ENCODE measurements at regions not wholly inside any gene's neighbourhood (a gene's known extent, or its start where the extent isn't known, plus 50 kb on each side); places are given as distances from the start of the nearest gene placed in this dataset.

DNA sequence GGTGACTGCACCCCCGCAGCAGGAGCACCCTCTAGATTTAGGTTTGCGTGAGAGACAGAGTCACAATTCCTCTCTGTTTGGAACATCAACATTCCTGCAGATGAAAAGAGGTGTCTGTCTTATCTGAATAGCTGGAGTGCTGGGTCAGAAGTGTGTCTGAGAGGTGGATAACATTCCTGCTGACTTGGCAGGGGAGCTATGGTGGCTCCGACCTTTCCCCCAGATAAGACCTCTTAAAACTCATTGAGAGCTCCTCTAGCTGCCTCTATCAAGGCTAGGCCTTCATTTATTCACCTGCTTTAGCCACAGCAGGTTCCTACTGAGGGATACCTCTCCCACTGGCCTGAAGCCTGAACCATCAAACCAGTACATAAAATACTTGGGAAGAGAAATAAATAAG is 615.5 kb downstream of the LRRC70 start:
- H2BK12ac ChIP-seq (ENCODE audit: low read depth, low read length), result no peak overlapping the region
- no peaks in the 10 kb centered on the region for H3K23me2 ChIP-seq (ENCODE audit: low read depth, low read length)
- no peak overlapping the region for H2AK5ac ChIP-seq (ENCODE audit: low read depth, low read length)
- TF ChIP-seq KDM4A (IDR thresholded peaks at IDR 0.05; ENCODE audit: low read depth, low read length, severe bottlenecking) (no peak), EZH2 (IDR thresholded peaks at IDR 0.05; ENCODE audit: low read depth, low read length, severe bottlenecking) (no peak), RNF2 (IDR thresholded peaks at IDR 0.05; ENCODE audit: borderline replicate concordance, low read depth, low read length, missing control alignments, poor library complexity, severe bottlenecking) (no peak), JUN (IDR thresholded peaks at IDR 0.05; ENCODE audit: low read depth, low read length) (no peak), TEAD4 (IDR thresholded peaks at IDR 0.05; ENCODE audit: low read depth, low read length) (no peak), POU5F1 (IDR thresholded peaks at IDR 0.05; ENCODE audit: low read depth, low read length) (no peak), PHF8 (conservative IDR thresholded peaks at IDR 0.05; ENCODE audit: low read depth, low read length) (no peak), FOSL1 (IDR thresholded peaks at IDR 0.05; ENCODE audit: insufficient read depth, low read depth, low read length) (no peak), RXRA (IDR thresholded peaks at IDR 0.05; ENCODE audit: insufficient read depth, low read depth, low read length) (no peak), SP4 (IDR thresholded peaks at IDR 0.05; ENCODE audit: low read length) (no peak)
- TF ChIP-seq, protein P1, sequence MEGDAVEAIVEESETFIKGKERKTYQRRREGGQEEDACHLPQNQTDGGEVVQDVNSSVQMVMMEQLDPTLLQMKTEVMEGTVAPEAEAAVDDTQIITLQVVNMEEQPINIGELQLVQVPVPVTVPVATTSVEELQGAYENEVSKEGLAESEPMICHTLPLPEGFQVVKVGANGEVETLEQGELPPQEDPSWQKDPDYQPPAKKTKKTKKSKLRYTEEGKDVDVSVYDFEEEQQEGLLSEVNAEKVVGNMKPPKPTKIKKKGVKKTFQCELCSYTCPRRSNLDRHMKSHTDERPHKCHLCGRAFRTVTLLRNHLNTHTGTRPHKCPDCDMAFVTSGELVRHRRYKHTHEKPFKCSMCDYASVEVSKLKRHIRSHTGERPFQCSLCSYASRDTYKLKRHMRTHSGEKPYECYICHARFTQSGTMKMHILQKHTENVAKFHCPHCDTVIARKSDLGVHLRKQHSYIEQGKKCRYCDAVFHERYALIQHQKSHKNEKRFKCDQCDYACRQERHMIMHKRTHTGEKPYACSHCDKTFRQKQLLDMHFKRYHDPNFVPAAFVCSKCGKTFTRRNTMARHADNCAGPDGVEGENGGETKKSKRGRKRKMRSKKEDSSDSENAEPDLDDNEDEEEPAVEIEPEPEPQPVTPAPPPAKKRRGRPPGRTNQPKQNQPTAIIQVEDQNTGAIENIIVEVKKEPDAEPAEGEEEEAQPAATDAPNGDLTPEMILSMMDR (IDR thresholded peaks at IDR 0.05; ENCODE audit: control extremely low read depth in 1 of 3, insufficient read depth in 1 of 3, low read depth in 1 of 3, low read length in 3 of 3), result no peak
- no peaks in the 10 kb centered on the region for H3K9me3 ChIP-seq (ENCODE audit: insufficient read depth in 2 of 2, low read depth in 1 of 2, low read length in 1 of 2)
- no peak overlapping the region for H3K4me2 ChIP-seq (ENCODE audit: insufficient read depth in 1 of 2, low read depth in 2 of 2, low read length in 2 of 2)
- CTCF ChIA-PET (ENCODE audit: partially characterized antibody), result no interaction called here
- POLR2A ChIA-PET (ENCODE audit: partially characterized antibody), result no interaction called here
- H2BK20ac ChIP-seq (ENCODE audit: low read length), result no peak overlapping the region
- no peak overlapping the region for H3K18ac ChIP-seq (ENCODE audit: extremely low read depth, low read length)
- no peaks in the 10 kb centered on the region for H3K36me3 ChIP-seq (ENCODE audit: control insufficient read depth in 2 of 4, insufficient read depth in 4 of 4, low read length in 3 of 4)
- H3K4me3 ChIP-seq (ENCODE audit: extremely low read depth in 1 of 4, insufficient read depth in 2 of 4, low read depth in 3 of 4, low read length in 4 of 4), result no peak overlapping the region
- no peaks in the 10 kb centered on the region for H3K4me1 ChIP-seq (replicated peaks in 1 of 4; ENCODE audit: control insufficient read depth in 3 of 4, insufficient read depth in 4 of 4, low read length in 3 of 4)
- no peak overlapping the region for H2BK120ac ChIP-seq (replicated peaks; ENCODE audit: low read depth, low read length)
- no peak overlapping the region for H3K56ac ChIP-seq (replicated peaks; ENCODE audit: insufficient read length, low read depth, low read length)
- no peak overlapping the region for H3K27ac ChIP-seq (ENCODE audit: low read depth, low read length)
- no peak overlapping the region for H2BK15ac ChIP-seq (ENCODE audit: low read length)
- H3K27me3 ChIP-seq (replicated peaks in 1 of 4; ENCODE audit: control insufficient read depth in 3 of 4, extremely low read depth in 1 of 4, insufficient read depth in 3 of 4, low read length in 3 of 4), result no peaks in the 10 kb centered on the region
- no peak overlapping the region for H4K91ac ChIP-seq (replicated peaks; ENCODE audit: insufficient read length, low read length)
- H3K79me2 ChIP-seq (ENCODE audit: control insufficient read depth in 1 of 2, insufficient read depth in 2 of 2, low read length in 2 of 2), result no peaks in the 10 kb centered on the region
- FAIRE-seq (no peak), DNase-seq (ENCODE audit: low read depth in 1 of 2, low spot score in 2 of 2) (no peak)
- H4K8ac ChIP-seq (ENCODE audit: extremely low read depth, insufficient read depth, low read length), result no peak overlapping the region; the same call in 1 of the 2 replicates
- no peak overlapping the region for H4K5ac ChIP-seq (ENCODE audit: insufficient read length, low read depth, low read length)
- no peak overlapping the region for H2BK5ac ChIP-seq (ENCODE audit: low read depth, low read length)
- H3K23ac ChIP-seq (ENCODE audit: insufficient read length), result no peak overlapping the region
- no peak overlapping the region for H3K14ac ChIP-seq (ENCODE audit: insufficient read length)
- H3K79me1 ChIP-seq (ENCODE audit: low read depth, low read length), result no peaks in the 10 kb centered on the region
- no peaks in the 10 kb centered on the region for H4K20me1 ChIP-seq (replicated peaks in 1 of 2; ENCODE audit: control insufficient read depth in 1 of 2, insufficient read depth in 2 of 2, low read length in 2 of 2)
- H3K4ac ChIP-seq (replicated peaks; ENCODE audit: insufficient read length, low read depth, low read length), result no peak overlapping the region
- no peak overlapping the region for H2AFZ ChIP-seq (ENCODE audit: low read length)
- WGBS, 2 experiments (ENCODE audit: extremely low coverage in 1 of 2, insufficient coverage in 1 of 2, insufficient read length in 1 of 2, insufficient replicate concordance in 2 of 2, low coverage in 1 of 2, low lambda C conversion rate in 2 of 2, missing lambda C conversion rate in 1 of 2), result 90% methylated on average over 3 of the region's 3 CpGs; no CpG with 5 or more reads in 1 of the 2 experiments
- H3K9ac ChIP-seq (replicated peaks in 1 of 4; ENCODE audit: extremely low read depth in 1 of 4, low read depth in 3 of 4, low read length in 3 of 4), result no peak overlapping the region

All from H1 (cell line).